ENCODE measurements at regions not wholly inside any gene's neighbourhood (a gene's known extent, or its start where the extent isn't known, plus 50 kb on each side); places are given as distances from the start of the nearest gene placed in this dataset.

- TF ChIP-seq CHD7 (IDR thresholded peaks at IDR 0.05; ENCODE audit: insufficient replicate concordance, low read length) = no peak
- TF ChIP-seq POU5F1 (IDR thresholded peaks at IDR 0.05; ENCODE audit: low read depth, low read length) = no peak
- TF ChIP-seq TBP (IDR thresholded peaks at IDR 0.05; ENCODE audit: low read depth, low read length) = no peak
- TF ChIP-seq EZH2 (IDR thresholded peaks at IDR 0.05; ENCODE audit: low read depth, low read length, severe bottlenecking) = no peak
- no peak for TF ChIP-seq POLR2A (IDR thresholded peaks at IDR 0.05; ENCODE audit: control extremely low read depth in 1 of 2, low read depth in 2 of 2, low read length in 2 of 2)
- TF ChIP-seq KDM5A (IDR thresholded peaks at IDR 0.05; ENCODE audit: low read length) = no peak
- TF ChIP-seq RNF2 (IDR thresholded peaks at IDR 0.05; ENCODE audit: borderline replicate concordance, low read depth, low read length, missing control alignments, poor library complexity, severe bottlenecking) = no peak
- no peak for TF ChIP-seq MAX (IDR thresholded peaks at IDR 0.05)
- TF ChIP-seq CEBPB (IDR thresholded peaks at IDR 0.05; ENCODE audit: low read depth, low read length) = no peak
- no peak for TF ChIP-seq CBX8 (IDR thresholded peaks at IDR 0.05; ENCODE audit: borderline replicate concordance, low read depth, low read length)
- no peak for TF ChIP-seq SIX5 (IDR thresholded peaks at IDR 0.05; ENCODE audit: low read depth, low read length)
- no peak for TF ChIP-seq E2F6 (IDR thresholded peaks at IDR 0.05)
These were observed 260.9 kb upstream of the CHD6 start (continued) for GRCh38 chr20:41879123-41879522.

Data from H1 (cell line).